ENCODE measurements at regions not wholly inside any gene's neighbourhood (a gene's known extent, or its start where the extent isn't known, plus 50 kb on each side); places are given as distances from the start of the nearest gene placed in this dataset.

- TF ChIP-seq CTCF (IDR thresholded peaks at IDR 0.05), result no peak
- no peak for TF ChIP-seq SIN3A (IDR thresholded peaks at IDR 0.05; ENCODE audit: borderline replicate concordance, insufficient read depth, low read depth, low read length)
These were observed 50.5 kb upstream of the CPEB4 start for GRCh38 chr5:173837654-173838053.
